Activated CD4-positive, alpha-beta T cell treated with anti-CD3 and anti-CD28 coated beads, Interleukin-2, amount 50 U/mL, for 16 hours (primary cell): ENCODE measurements at regions not wholly inside any gene's neighbourhood (a gene's known extent, or its start where the extent isn't known, plus 50 kb on each side); places are given as distances from the start of the nearest gene placed in this dataset.
"Not testable (repeated sequence)": the region's sequence is repeated elsewhere in the genome, so short reads cannot be mapped to it uniquely, and the experiment has no call there.

Source experiments
- DNase-seq: peaks from one replicate; pipeline ENCODE4 v3.0.0-alpha.2; 2020

DNA sequence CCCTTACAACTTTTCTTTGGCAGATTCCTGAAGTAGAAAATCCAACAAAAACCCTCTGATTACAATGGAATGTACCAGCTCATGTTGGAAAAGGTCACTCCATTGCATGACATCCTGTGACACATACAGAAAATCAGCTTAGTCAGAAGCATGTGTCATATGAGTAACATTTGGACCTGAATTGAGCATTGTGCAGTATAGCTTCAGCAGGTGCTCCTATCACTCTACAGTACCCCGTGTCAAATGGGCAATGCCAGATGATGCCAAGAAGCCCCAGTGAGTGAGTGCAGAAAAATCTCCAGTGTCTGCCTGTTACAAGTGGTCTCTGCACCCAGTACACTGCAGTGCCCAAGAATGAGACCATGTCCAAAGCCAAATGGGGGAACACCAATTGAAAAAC is 129.7 kb upstream of the RUNX1 start:
- DNase-seq = peak; percentile 58

DNA sequence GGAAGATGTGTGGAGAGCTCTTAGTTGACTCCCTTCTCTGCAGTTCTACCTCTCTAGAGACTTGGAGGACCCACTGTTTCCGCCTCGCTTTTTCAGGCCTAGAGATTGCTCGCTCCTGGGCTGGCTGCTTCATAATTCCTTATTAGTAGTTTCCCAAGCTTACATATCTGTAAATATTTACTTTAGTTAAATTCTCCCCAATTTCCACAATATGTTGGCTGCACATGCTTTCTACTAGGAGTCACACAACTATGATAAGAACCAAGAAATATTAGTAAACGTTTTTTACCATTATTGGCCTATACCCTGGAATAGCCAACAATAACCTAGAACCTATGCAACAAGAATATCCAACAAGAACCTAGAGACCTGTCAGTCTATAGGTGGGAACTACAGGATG is 129.0 kb upstream of the RUNX1 start:
- no peak for DNase-seq

DNA sequence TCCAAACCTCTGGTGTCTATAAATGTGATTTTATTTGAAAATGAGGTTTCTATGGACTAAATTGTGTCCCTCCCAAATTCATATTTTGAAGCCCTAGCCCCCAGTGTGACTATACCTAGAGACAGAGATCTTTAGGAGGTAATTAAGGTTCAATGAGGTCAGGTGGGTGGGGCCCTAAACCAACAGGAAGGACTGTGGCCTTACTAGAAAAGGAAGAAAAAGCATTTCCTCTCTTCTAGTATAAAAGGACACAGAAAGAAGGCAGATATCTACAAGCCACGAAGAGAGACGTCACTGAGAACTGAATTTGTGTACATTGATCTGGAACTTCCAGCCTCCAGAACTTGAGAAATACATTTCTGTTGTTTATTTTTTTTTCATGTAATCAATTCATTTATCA is 123.1 kb upstream of the RUNX1 start:
- peak; percentile 6 for DNase-seq

DNA sequence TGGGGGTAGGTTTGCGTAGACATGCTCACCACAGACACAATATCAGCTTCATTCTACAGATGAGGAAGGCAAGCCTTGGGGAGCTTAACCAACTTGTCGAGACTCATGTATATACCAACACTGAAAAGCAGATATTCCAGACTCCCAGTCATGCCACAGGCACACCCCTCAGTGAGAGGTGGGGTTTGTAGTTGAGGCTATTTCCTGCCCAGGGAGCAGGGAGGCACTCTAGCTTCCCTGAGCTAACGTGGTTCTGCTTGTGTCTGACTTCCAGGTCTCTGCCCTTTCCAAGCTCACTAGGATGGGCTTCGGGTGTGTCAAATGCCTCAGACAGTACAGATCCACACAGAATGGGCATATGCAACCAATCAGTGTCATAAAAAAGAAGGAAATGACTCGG is 122.3 kb upstream of the RUNX1 start:
- no peak for DNase-seq

DNA sequence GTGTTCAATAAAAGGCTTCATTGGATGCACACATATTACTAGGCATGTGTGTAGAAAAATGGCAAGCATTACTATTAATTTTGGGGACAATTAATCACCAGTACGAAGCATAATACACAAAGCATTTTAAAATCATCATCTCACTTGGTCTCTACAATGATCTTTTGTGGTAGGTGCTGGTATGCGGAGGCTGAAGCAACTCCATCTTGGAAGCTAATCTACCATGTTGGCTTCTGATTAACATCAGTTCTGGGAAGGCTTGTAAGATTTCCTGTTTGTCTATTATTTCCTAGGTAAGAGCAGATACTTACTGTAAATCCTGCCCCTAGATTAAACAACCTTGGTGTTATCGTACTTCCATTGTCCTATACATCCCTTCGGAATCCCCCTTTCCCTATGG is 121.7 kb upstream of the RUNX1 start:
- DNase-seq = no peak

DNA sequence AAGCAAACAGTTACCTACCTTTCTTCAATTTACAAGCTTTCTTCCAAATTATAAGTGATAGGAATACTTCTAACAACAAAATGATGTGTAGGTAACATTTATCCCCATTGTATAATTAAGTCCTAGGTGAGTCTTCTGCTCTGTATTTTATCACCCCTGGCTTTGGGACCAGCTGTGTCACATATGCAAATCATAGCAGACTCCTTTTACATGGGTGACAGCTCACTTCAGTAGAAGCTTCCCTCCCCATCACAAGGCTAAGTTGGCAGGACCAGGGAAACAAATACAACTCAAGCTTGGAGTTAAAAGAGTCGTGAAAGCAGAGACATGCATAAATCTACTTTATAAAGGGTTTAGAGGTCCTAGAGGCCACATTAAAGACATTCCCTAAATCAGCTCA is 121.1 kb upstream of the RUNX1 start:
- no peak for DNase-seq

DNA sequence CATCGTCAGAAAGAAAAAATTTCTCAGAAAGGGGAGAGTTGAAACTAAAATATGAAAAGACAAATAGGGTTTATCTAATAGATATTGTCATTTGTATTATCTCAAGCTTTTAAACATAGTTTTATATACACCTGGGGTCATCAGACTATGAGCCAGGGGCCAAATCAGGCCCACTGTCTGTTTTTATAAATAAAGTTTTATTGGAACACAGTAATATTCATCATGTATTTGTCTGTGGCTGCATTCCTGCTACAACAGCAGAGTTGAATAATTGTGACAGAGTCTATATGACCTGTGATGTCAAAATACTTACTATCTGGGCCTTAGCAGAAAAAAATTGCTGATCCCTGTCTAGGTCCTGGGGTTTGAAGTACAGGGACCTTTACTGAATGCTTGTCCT is 120.5 kb upstream of the RUNX1 start:
- no peak for DNase-seq

DNA sequence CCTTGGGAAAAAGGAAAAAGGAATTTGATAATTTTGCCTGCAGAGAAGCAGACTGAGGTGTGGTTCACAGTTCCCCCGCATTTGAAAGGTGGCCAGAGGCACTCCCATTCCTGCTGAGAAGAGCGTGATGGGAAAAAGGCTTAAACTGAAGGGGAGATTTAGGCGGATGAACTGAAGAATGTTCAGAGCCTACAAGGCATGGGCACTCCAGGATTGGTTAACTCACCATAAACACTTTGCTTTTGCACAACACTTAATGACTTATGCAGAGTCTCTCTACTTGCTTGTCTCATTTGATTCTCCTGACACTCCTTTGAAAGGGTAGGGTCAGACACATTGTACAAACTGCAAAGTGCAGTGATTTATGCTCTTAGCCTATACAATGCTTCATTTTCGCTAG is 119.6 kb upstream of the RUNX1 start:
- no peak for DNase-seq

DNA sequence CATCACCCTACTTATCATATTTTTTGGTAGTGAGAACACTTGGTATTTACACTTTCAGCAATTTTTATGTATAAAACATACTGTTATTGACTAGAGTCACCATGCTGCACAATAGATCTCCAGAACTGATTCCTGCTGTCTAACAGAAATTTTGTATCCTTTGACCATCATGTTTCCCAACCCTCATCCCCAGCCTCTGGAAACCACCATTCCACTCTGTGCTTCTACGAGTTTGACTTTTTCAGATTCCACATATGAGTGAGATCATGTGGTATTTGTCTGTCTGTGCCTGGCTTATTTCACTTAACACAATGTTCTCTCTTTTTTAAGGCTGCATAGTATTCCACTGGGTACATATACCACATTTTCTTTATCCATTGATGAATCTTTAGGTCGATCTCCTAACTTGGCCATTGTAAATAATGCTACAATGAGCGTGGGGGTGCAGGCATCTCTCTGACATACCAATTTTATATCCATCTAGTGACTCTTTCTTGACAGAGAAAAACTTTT is 115.9 kb upstream of the RUNX1 start:
- DNase-seq = no peak

DNA sequence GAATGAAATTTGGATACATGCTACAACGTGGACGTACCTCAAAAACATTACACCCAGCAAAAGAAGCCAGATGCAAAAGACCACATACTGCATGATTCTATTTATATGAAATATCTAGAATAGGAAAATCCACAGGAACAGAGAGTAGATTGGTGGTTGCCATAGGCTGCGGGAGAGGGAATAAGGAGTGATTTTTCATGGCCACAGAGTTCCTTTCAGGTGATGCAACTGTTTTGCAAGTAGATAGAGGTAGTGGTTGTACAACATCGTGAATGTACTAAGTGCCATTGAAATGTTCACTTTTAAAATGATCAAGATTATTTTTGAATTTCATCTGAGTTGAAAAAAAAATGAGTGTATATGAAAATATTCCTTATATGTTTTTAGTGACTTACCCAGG is 115.3 kb upstream of the RUNX1 start:
- DNase-seq = no peak

DNA sequence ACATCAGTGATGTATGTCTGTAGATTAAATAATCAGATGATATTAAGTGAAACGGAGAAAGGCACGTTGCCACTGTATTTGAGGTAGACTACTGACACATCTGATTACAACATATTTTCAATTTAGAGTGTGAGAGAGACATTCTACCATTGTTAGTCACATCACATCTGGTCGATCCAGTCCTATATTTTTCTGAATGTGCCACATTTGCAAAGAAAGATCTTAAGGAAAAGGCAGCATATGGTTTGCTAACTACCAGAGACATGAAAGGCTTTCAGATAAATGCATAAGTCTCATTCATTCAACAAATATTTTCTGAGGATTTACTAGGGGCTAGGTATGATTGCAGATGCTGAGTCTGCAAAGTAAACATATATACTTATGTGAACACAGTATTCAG is 114.3 kb upstream of the RUNX1 start:
- no peak for DNase-seq

DNA sequence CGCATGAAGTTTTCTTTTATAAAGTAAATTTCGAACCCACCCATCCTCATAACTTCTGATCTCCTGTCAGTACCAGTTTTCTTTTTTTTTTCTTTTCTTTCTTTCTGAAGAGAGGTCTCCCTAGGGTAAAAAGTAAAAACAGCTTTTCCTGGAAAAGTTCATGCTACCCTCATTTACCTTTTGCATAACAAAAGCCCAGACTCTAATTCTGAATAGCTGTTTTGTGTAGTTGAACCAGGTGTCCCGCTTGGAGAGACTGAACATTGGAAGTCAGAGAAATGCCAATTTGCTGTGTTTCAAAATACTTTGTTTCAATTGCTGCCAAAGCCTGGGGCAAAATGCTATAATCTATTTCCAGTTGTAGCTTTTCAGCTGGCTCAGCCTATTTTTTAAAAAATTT is 113.7 kb upstream of the RUNX1 start:
- no peak for DNase-seq

DNA sequence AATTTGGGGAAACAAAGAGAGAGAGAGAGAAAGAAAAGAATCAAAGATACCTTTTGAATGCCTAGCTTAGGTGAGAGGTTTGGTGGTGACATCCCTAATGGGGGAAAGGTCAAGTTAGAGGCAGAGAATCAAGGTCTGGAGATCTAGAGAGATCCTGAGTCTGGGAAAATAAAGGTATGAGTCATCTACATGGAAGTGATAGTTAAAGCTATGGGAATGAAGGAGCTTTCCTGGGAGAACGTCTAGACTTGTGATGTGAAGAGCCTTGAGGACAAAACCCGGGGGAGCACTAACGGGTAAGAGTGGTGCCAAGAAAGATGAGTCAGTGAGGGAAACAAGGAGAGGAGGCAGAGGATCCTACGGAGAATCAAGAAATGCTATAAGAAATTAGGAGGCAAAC is 110.8 kb upstream of the RUNX1 start:
- DNase-seq = no peak

DNA sequence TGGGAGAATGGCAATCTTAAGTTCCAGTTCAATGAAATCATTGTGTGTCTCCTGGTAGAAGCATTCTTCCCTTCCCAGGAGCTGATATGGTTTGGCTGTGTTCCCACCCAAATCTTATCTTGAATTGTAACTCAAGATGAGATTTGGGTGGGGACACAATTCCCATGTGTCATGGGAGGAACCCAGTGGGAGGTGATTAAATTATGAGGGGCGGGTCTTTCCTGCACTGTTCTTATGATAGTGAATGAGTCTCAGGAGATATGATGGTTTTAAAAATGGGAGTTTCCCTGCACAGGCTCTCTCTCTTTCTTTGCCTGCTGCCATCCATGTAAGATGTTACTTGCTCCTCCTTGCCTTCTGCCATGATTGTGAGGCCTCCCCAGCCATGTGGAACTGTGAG is 108.3 kb upstream of the RUNX1 start:
- DNase-seq = not testable (repeated sequence)

DNA sequence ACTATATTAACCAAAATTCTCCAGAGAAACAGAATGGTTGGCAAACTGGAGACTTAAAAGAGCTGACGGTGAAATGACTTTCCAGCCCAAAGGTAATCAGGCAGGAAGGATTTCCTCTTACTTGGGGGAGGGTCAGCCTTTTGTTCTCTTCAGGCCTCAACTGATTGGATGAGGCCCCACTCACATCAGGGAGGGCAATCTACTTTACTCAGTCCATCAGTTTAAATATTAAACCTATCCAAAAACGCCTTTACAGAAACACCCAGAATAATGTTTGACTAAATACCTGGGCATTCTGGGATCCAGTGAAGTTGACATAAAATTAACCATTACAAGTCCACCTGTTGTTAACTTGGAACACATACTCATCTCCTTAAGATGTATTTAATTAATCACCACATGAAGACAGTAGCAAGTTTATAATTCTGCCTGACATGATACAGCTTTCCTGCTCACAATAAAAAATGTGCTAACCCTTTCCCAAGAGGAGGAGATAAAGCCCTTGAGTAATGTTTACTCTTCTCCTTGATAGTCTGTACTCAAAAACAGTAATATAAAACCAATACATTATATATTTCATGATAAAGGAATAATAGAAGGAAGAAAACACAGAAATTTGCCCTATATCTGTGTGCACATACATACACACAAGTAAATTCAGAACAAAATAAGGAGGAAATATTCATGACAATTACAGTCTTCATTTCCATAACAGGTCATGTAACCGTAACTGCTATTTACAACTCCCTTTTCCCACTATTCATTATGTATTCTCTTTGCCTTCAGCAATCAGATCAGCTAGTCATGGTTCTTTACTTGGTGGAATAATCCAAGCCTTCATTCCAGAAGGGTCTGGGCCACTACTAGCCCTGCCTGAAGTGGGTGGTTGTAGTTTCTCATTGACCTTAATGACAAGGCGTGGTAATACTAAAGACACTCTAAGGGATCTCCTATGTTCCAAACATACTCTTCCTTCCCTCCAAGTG is 107.5 kb upstream of the RUNX1 start:
- DNase-seq = no peak

DNA sequence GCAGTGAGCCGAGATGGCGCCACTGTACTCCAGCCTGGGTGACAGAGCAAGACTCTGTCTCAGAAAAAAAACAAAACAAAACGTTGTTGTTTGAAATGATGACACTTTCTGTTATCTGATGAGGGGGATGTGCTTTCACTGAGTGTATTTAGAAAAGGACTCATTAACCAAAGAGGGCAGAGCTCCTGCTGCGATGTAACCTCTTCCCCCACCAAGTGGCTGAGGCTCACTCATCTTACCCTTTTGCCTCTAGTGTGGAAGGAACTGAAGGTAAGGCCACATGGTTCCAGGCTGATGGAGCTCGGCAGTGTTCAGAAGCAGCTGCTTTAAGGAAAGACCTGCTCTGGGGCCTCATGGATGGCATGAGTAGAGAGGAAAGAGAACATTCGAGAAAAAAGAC is 105.7 kb upstream of the RUNX1 start:
- DNase-seq = no peak

DNA sequence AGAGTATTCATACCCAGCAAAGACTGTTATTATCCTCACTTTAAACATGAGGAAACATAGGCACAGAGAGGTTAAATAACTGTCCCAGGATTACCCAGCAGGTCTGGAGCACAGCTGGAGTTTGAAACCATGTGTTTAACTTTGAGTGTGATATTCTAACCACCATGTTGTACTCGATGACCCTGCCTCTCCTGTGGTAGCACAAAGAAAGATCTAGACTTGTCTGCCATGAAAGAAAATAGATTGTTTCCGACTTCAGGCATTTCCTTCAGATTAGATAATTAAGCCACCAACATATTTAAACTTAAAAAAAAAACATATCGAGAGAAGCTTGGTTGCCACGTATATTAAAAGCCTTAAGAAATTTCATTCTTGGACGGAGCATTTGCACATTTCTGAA is 104.6 kb upstream of the RUNX1 start:
- no peak for DNase-seq

DNA sequence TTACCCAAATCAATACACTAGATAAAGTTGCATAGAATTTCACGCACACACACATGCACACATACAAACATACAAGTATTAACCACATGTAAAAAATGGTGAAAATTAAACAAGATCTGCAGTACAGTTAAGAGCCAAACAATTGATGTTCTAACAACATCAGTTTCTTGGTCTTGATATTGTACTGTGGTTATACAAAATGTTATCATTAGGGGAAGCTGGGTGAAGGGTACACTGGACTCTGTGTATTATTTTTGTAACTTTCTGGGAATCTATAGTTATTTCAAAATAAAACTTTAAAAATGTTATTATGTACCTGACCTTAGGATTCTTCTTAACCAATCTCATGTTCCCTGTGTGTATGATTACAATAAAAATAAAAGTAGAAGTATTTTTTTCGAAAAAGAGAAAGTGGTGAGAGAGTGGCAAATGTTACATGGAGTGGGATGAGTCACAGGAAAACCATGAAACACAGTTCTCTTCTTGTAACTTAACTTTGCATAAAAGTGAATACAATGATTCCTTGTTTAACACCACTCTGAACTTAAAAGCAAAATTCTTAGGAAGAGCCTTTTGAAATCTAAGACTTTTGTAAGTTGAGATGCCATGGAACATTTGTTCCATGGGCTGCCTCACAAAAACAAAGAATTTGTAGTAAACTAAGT is 101.6 kb upstream of the RUNX1 start:
- peak; percentile 10 for DNase-seq

DNA sequence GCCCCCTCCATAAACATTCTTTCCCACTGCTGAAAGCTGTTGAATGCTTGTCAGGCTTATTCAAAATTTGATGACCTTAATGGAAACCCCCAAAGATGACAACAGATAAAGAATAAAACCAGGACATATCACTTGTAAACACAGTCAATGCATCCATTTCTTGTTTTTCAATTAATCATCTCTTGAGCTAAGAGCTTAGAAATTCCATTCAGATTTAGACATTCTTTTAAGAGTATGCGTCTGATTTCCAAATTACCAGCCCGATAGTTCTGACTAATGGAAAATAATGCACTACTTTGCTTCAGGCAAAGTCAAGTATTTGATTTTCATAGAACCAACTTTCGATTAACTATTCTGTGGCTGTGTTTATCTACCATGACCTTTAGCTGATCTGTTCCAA is 100.6 kb upstream of the RUNX1 start:
- DNase-seq = no peak

DNA sequence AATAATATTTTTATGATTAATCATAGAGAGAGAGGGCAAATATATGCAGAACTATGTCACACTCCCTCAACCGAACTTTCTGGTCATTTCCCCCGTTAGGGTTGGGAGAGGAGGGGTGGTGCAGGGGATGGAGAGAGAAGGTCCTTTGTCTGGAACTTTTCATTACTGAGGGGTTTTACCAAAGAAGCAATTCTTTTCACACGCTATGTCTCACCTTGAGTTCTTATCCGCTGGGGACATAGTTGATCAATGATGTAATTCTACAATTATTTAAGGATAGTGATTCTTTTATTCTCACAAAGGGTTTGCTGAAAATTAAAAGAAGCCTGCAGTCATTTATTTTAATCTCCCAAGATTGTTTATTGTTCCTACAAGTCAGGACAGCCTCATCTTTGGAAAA is 98.3 kb upstream of the RUNX1 start:
- no peak for DNase-seq

DNA sequence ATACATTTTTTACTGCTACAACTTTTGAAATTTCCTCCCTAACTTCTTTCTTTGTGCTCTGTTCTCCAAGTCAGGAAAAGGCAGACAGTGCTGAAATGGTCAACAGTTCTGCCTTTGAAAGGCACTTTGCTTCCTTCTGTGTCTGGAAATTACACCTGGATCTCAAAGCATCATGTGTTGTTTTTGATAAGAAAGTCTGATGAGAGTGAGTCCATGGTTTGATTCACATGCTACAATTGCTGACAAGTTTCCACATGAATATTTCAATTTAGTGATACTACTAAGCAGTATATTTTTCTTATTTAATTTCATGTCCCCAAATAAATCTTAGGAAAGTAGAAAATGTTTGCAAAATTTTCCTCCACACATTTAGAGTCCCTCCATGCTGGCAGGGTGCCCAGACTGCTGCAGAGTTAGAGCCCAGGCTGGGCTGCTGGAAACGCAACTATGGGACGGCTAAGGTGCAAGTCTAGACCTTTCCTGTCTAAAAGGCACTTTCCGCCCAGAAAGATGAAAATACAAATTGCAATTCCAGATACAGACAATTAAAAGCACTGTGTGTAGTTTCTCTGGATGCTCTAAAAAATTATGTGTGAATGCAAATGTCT is 96.6 kb upstream of the RUNX1 start:
- DNase-seq = no peak

DNA sequence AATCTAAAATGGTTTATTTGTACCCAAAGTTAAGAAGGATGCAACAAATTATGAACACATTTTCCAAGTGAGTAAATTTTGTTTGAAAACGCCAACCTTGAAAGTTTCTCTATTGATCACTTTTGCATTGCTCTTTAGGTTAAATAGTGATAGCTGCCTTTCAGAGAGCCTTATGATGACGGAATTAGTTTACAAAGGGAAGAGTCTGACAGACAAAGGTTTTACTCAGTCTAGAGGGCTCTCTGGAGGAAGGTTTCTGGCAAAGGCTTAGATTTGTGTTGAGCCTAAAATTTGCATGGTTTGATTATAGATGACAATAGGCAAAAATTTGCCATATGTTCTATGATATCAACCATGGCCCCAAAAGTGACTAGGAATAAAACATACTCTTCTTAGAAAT is 95.9 kb upstream of the RUNX1 start:
- DNase-seq = no peak

DNA sequence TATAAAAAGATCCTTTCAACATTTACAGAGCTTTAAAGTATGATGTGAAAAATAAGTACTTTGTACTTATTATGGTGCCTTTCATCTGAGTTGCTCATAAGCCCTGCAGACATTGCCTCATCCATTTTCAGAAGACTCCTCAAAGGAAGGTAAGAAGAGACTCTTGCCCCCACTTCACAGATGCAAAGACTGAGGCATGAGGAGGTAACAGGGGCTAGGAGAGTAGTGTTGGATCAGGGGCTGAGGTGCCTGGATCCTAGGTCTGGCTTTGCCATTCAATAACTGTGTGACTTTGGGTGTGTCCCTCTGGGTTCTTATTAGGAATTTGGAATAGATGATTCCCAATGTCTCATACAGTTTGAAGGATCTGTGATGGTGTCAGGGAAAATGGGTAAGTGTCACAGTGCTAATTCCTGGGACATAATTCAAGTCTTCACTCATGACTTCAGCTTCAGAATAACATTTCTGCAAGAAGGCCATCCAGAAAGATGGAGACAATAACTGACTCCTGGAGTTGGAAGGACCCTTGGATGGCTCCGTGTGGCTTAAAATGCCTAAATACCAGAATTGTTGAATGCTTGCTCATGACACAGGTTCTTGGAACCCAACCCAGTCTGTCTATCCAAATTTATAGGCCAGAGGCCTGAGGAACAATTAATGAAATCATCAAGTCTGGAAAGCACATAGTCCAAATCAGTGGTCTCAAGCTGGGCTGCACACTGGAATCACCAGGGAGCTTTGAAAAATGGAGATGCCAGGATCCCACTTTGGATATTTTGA is 93.1 kb upstream of the RUNX1 start:
- no peak for DNase-seq
